Right ventricle myocardium superior (tissue), 1 donor: ENCODE measurements at regions not wholly inside any gene's neighbourhood (a gene's known extent, or its start where the extent isn't known, plus 50 kb on each side); places are given as distances from the start of the nearest gene placed in this dataset.
"Not testable (repeated sequence)": the region's sequence is repeated elsewhere in the genome, so short reads cannot be mapped to it uniquely, and the experiment has no call there.

Source experiments
- ATAC-seq: fragments of 200-7000 bp; cut with Tn5 transposase; one replicate; pipeline ENCODE4 v1.9.1; 2020; ENCODE audit warnings: mild to moderate bottlenecking; ENCODE audit not compliant: poor library complexity
- DNase-seq: peaks from one replicate; pipeline ENCODE4 v3.0.0-alpha.2; 2020
- intact Hi-C: fragments of 100-400 bp; cut with DNase I; formaldehyde crosslinking; loops from one replicate; pipeline ENCODE4 v1.11.2; 2022
- donor health status: DM: no; HTN: yes; CAD: no; lungs with severe emphysema.

- intact Hi-C loops = no loop called here
- DNase-seq (no peak), ATAC-seq (peak; percentile 38)
These were observed 110.9 kb downstream of the QRSL1 start for GRCh38 chr6:106740287-106740686.

DNA sequence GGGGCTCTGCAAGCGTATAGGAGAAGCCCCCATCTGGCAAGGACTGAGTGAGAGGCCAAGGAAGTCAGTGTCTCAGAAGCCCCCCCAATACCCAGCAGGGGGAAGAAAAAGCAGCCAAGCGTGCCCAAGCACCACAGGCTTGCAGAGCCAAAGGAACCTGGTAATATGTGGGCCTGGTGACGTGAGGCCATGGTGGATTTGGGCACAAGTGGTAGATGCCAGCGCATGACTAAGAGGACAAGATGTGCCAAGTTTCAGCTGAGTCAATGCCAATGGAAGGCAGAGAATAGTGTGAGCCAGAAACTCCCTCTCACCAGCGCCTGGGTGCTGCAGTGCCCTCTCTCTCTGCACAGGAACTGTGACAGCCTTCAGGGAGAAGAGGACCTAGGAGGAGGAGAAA, 110.0 kb downstream of the QRSL1 start:
- peak; percentile 96 for ATAC-seq
- intact Hi-C loops = no loop called here

GRCh38 chr6:106736502-106736901, 107.1 kb downstream of the QRSL1 start:
- intact Hi-C loops = no loop called here
- DNase-seq (no peak), ATAC-seq (no peak)

More for the DNA sequence above, 110.0 kb downstream of the QRSL1 start:
- peak; percentile 49 for DNase-seq

DNA sequence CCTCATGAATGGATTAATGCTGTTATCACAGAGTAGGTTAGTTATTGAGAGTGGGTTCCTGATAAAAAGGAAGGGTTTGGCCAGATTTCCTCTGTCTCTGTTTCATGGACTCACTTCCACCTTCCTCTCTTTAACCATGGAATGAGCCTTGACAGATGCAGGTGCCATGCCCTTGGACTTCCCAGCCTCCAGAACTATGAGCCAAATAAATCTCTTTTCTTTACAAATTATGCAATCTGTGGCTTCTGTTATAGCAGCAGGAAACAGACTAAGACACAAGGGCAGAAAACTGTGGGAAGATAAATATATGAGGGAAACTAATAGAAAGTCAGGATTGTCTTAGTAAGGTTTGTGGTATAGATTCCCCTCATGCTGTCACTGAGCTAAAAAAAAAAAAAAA, 106.5 kb downstream of the QRSL1 start:
- ATAC-seq = no peak
- no peak for DNase-seq
- intact Hi-C loops = no loop called here

- intact Hi-C loops = no loop called here
- ATAC-seq (no peak), DNase-seq (no peak)
These were observed 105.8 kb downstream of the QRSL1 start for GRCh38 chr6:106735136-106735633.

DNA sequence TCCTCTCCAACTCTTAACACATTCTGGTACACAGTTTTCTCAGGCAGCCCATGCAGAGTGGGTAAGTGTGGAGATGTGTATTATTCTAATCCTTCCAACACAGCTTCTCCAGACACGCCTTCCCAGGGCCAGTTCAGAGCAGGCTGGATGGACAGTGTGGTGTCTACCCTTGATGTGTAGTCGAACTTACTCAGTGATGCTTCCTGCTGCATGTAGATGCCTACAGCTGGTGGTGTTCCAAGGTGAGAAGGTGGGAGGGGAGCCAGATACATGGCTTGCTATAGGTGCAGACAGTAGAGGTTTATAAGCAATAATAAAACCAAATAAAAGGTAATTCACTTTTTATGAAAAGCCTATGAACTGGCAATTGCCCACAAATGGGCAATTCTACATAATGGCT, 104.0 kb downstream of the QRSL1 start:
- no peak for ATAC-seq
- DNase-seq = no peak
- intact Hi-C loops = no loop called here

DNA sequence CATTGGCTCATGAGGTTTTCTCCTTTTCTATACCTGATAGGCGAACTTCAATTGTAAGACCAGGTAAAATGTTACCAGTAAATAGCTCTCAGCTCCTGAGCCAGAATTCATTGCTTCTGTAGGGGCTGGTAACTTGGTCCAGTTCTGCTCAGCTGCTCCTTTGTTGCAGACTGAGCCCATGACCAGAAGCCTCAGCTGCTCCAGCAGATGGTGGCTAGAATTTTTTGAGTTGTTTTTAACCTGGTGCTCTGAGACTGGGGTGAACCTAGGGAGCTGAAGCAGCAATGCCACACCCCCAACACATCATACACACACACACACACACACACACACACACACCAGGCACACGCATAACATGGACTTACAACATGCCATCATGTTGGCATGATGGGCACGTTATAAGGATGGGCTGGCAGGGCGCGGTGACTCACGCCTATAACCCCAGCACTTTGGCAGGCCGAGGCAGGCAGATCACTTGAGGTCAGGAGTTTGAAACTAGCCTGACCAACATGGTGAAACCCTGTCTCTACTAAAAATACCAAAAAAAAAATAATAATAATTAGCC, 103.1 kb downstream of the QRSL1 start:
- intact Hi-C loops = no loop called here
- no peak for DNase-seq
- no peak for ATAC-seq

GRCh38 chr6:106731843-106732160, 102.4 kb downstream of the QRSL1 start:
- DNase-seq (no peak), ATAC-seq (no peak)
- intact Hi-C loops = no loop called here

DNA sequence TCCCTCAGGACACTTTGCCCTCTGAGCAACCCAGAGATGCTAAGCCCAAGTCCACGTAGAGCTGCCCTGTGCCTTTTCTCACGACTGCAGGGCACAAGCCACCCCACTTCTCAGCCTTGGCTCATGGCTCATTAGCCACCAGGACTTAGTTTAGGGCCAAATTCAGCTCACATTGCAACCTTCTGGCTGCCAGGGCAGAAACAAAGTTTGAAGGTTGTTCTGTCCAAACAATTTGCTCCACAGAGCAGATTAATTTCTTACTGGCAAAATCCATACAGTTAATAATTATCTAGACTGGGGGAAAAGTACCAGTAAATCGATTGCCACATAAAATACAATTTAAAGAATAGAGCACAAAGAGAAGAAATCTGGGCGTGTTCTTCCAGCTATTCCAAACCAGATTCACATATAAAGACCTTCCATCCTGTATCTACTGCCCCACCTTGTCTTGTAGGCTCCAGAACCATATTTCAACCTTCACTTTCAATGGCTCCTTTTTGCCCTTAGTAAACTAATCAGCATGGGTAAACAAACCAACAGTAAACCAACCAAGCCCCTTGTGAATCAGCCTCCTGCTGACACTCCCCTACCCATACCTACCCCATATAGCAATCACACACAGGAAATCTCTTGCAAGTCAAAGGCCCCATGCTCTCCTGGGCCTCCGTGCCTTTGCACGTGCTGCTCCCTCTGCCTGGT, 101.9 kb downstream of the QRSL1 start:
- peak; percentile 31 for ATAC-seq
- DNase-seq = no peak
- intact Hi-C loops = no loop called here

DNA sequence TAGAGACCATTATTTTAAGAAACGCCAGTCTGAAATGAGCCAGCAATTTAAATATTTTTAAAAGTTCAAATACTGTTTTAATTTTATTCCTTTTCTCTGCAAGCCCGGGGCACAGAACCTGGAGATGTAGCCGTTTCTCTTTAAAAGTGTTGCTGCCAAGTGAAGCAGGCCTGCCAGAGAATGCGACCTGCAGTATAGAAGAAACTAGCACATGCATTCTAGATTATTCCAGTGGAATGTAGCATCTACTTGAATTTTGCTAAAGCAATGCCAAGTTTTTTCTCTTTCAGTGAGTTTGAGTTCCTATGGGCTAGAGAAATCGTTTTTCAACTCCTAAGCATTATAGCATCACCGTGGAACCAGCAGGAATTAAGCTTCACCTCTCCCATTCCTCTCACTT, 101.3 kb downstream of the QRSL1 start:
- ATAC-seq (no peak), DNase-seq (no peak)
- intact Hi-C loops = no loop called here

- ATAC-seq = no peak
- intact Hi-C loops = no loop called here
These were observed 100.9 kb downstream of the QRSL1 start for GRCh38 chr6:106730264-106730663.

GRCh38 chr6:106729841-106730240, 100.5 kb downstream of the QRSL1 start:
- ATAC-seq (no peak), DNase-seq (no peak)
- intact Hi-C loops = no loop called here

More at GRCh38 chr6:106730264-106730663, 100.9 kb downstream of the QRSL1 start:
- DNase-seq = no peak

DNA sequence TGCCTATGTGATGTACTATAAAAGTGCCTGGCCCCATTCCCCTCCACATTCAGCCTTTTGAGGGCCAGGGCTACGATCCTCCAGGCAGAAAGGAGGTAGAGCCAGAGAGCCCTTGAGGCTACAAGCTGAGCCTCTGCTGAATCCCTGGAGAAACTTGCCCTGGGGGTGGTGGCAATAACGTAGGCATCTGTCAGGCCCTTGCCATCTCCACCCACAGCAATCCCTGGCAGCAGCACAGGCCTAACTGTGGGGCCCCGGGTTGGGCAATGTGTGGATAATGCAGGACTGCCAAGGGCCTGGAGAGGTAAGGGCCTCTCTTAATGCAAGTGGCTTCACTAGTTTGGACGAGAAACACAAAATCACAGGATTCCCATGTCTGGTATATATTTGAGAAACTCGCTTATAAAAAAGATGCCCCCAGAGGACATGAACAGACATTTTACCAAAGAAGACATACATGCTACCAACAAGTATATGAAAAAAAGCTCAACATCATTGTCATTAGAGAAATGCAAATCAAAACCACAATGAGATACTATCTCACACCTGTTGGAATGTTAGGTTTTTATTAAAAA, 99.0 kb downstream of the QRSL1 start:
- ATAC-seq = no peak
- DNase-seq = no peak
- intact Hi-C loops = no loop called here

GRCh38 chr6:106727480-106728149, 98.2 kb downstream of the QRSL1 start:
- DNase-seq = no peak
- ATAC-seq = no peak
- intact Hi-C loops = no loop called here

DNA sequence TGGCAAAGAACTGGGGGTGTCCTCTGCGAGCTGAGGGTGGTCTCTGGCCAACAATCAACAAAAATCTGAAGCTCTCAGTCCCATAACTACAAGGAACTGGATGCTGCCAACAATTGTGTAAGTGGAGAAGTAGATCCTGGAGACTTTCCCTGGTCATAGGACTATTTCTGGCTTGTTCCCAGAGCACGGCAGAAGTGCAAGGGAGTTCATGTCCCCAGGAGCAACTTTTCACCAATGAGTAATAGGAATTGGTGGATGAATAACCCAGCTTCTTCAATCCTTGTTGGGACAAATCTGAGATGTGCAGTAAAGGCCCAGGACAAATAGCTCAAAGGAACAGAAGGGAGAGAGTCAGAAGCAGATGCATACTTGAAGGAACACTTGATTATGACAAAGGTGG, 95.5 kb downstream of the QRSL1 start:
- intact Hi-C loops = no loop called here
- no peak for DNase-seq
- no peak for ATAC-seq

DNA sequence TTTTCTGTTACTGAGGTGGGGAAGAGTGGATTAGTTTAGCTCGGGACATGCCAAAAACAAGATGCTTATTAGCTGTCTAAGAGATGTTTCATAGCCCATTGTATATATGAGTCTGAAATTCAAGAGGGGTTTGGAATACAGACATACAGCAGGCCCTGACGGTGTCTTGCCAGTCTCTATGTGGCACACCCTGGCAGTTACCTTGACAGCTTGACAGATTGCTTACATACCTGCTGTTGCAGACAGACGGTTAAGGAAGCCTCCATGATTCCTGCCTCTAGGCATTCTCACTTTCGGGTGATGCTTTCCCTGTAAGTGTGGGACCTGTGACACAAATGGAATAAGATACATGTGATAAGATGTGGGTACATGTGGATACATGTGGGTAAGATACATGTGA, 95.0 kb downstream of the QRSL1 start:
- no peak for ATAC-seq
- no peak for DNase-seq
- intact Hi-C loops = no loop called here

DNA sequence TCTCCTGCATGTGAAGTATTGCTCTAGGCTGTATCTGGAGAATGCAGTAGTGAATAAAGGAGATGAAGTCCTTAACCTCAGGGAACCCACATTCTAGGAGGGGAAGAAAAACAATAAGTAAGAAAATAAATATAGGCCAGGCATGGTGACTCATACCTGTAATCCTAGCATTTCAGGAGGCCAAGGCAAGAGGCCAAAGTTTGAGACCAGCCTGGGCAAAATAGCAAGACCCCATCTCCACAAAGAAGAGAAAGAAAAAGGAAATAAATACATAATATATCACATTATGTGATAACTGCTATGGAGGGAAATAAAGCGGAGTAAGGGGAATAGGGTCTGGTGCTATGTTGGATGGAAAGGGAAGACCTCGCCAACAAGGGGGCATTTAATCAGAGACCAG, 94.0 kb downstream of the QRSL1 start:
- ATAC-seq, DNase-seq, intact Hi-C loops: not testable (repeated sequence)

GRCh38 chr6:106721189-106721588, 91.8 kb downstream of the QRSL1 start:
- ATAC-seq, intact Hi-C loops, DNase-seq: not testable (repeated sequence)
